NCI-H748 (cell line): ENCODE measurements at regions not wholly inside any gene's neighbourhood (a gene's known extent, or its start where the extent isn't known, plus 50 kb on each side); places are given as distances from the start of the nearest gene placed in this dataset.
"Not testable (repeated sequence)": the region's sequence is repeated elsewhere in the genome, so short reads cannot be mapped to it uniquely, and the experiment has no call there.

Experiments
- DNase-seq: peaks from one replicate; lab custom pipeline; 2025; ENCODE audit not compliant: unreplicated experiment; lab: John Stamatoyannopoulos, UW

DNA sequence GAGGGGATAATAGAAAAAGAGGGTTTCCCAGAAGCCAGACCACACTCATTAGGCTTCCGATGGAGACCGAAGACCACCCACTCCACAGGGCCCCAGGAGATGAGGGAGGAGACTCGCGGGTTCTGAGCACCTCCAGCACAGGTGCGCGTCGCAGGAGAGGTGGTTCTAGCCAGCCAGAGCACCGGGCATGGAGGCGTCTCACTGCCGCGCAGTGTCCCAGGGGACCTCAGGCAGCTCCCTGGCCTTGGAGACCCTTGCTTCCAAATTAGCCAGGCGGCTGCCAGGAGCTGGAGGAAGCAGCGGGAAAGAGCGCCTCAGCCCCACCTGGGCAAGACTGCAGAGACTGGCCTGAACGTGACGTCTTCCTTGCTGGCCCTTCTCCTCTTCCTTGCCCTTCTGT is 115.4 kb upstream of the FBXL7 start:
- DNase-seq = no peak

DNA sequence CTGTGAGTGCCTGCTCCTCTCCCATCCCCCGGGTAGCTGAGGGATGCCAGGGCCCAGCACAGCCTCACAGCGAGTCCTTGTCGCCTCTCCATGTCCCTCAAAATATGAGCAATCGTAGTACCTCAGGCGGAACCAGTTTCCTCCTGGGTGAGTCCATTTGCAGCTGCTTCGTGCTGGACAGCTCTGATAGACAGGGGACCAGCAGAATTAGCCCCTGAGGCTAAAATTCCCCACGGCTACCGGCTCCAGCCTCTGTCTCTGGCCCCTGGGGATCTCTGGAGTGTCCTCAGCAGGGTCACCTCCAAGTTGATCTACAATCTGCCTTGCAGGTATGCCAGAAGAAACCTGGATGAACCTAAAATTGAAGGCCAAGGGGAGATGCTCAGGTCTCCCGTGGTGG is 115.8 kb upstream of the FBXL7 start:
- DNase-seq = no peak

DNA sequence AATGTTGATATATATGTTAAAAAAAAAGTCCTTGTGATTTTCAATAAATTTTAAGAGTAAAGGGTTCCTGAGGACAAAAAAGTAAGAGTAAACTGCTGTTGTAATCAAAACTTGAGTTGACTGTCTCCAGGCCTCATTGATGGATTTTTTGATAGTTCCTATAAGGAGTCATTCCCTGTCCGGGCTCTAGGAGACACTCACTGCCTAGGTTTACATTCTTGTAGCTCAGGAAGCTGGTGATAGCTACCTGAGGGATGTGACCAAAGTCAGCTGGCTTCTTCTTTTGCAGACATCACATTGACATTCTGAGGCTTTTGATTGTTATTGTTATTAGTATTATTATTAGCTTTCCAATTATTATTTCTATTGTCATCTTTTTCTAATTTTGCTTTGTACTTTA is 116.5 kb upstream of the FBXL7 start:
- DNase-seq = peak; percentile 68

- DNase-seq = no peak
Measured at GRCh38 chr5:15383021-15383420, 117.0 kb upstream of the FBXL7 start.

- DNase-seq = no peak
Measured at GRCh38 chr5:15377573-15378340, 122.2 kb upstream of the FBXL7 start.

- no peak for DNase-seq
Measured at GRCh38 chr5:15376803-15377202, 123.2 kb upstream of the FBXL7 start.

GRCh38 chr5:15376088-15376487 is 123.9 kb upstream of the FBXL7 start:
- DNase-seq = no peak

GRCh38 chr5:15375559-15375958 is 124.4 kb upstream of the FBXL7 start:
- no peak for DNase-seq

- no peak for DNase-seq
Measured at GRCh38 chr5:15374886-15375285, 125.1 kb upstream of the FBXL7 start.

GRCh38 chr5:15373151-15373550 is 126.8 kb upstream of the FBXL7 start:
- DNase-seq = no peak

GRCh38 chr5:15371184-15371583 is 128.8 kb upstream of the FBXL7 start:
- no peak for DNase-seq

GRCh38 chr5:15368835-15369234 is 131.1 kb upstream of the FBXL7 start:
- DNase-seq = no peak

DNA sequence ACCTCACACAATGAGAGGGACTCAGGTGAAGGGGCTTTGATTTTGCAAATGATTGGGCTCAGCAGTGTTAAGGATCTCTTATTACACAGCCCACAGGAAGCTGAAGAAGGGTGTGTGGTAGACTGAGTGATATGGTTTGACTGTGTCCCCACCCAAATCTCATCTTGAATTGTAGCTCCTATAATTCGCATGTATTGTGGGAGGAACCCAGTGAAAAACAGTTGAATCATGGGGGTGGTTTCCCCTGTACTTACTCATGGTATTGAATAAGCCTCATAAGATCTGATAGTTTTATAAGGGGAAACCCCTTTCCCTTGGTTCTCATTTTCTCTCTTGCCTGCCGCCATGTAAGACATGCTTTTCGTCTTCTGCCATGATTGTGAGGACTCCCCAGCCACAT is 132.5 kb upstream of the FBXL7 start:
- no peak for DNase-seq

- DNase-seq = no peak
Measured at GRCh38 chr5:15366676-15367391, 133.1 kb upstream of the FBXL7 start.

DNA sequence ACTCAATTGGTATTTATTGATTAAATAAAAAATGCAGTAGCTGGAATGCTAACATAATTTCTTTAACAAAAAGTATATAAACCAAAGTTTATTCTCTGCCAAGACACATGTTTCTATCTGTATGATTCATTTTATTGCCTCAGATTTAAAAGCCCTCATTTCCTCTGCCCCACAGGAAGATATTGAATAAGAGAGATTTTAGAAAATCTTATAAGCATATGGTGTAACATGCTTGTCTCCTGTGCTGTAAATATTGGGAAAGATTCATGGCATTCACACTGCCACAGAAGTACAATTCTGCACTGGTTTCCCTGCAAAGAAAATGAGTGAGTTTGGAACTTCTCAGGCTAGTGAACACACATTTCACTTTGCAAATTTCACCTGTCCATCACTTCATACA is 134.9 kb upstream of the FBXL7 start:
- DNase-seq = no peak

DNA sequence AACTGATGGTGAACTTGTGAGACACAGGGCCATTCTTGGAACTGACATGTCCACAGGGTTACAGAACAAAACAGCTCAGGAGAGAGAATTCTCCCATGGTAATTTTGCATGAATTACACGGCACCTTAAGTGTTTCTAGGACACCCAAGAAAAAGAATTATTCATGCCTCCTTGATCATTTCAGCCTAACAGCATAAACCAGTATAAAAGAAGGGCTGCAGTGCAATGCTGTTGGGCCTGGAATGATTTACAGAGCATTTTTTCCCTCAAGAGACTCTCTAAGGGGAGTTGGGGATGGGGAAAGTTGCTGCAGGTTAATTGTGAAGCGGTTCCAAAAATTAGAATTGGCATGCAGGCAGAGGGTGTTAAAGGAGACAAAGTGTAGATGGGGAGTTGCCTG is 136.4 kb upstream of the FBXL7 start:
- DNase-seq = no peak

DNA sequence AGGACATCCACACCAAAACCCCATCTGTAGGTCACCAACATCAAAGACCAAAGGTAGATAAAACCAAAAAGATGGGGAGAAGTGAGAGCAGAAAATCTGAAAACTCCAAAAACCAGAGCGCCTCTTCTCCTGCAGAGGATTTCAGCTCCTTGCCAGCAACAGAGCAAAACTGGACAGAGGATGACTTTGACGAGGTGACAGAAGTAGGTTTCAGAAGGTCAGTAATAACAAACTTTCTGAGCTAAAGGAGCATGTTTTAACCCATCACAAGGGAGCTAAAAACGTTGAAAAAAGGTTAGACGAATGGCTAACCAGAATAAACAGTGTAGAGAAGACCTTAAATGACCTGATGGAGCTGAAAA is 142.9 kb upstream of the FBXL7 start:
- not testable (repeated sequence) for DNase-seq

GRCh38 chr5:15356308-15357091 is 143.5 kb upstream of the FBXL7 start:
- DNase-seq = not testable (repeated sequence)

- DNase-seq = no peak
Measured at GRCh38 chr5:15354021-15354420, 146.0 kb upstream of the FBXL7 start.

DNA sequence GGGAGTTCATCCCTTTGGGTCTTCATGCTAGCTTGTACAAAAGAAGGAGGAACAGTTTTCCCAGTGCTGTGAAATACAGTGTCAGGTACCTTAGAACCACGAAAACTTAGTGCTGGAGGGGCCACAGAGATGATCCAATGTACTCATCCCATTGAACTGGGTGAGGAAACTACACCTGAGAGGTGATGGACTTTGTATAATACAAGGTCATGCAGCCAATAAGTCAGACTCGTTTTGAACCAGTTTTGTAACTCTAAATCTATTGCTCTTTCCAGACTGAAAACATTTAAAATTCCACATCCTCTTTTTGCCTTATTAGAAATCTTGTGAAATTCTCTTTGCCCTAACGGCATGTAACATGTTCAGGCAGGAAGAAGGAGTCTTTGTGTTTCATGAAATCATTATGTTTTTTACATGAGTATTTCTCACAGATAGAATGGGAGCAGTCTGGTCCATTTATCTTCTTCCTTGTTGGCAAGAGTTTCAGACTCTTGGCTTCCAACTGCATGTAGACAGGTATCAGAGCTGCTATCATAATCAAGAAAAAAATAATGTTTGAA is 146.8 kb upstream of the FBXL7 start:
- DNase-seq = no peak

DNA sequence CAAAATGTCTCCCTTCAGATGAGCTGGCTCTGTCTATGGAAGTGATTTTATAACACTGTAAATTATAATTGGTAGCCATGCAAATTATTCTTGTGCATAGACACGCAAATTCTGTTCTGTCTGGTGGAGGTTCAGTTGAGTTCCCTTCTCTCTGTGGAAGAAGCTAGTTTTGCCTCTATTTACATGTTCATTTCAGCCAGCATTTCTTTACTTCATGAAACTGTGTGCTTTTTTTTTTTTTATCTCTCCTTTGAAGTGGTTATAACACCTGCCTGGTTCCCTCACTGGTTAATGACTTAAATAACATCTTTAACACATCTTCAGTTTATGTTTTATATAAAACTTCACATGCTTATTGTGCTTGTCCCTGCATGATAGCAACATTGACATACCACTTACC is 149.4 kb upstream of the FBXL7 start:
- no peak for DNase-seq

DNA sequence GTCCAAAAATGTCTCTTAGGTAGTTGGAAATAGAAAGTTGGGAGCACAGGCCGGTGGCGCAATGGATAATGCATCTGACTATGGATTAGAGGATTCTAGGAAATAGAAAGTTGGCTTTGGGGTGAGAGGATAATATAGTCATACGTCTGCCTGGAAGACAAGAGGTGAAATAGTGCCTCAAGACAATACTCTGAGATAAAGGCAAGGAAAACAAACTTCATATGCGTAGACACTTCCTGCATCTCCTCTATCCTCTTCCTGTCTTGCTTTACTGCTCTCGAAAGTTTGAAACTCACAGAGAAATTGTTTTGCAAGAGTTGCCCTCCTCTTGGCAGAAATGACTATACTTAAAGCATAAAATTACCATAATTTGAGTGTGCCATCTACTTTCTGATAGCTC is 153.2 kb upstream of the FBXL7 start:
- no peak for DNase-seq
